Fibroblast of pulmonary artery (primary cell): ENCODE measurements at regions not wholly inside any gene's neighbourhood (a gene's known extent, or its start where the extent isn't known, plus 50 kb on each side); places are given as distances from the start of the nearest gene placed in this dataset.
"Not testable (repeated sequence)": the region's sequence is repeated elsewhere in the genome, so short reads cannot be mapped to it uniquely, and the experiment has no call there.

Experiments used
- DNase-seq: peaks from one replicate; pipeline ENCODE4 v3.0.0-alpha.2; 2010; ENCODE audit warnings: low read depth
- H3K4me3 ChIP-seq: replicated peaks from 2 replicates; pipeline ENCODE4 v1.5.1; 2011; ENCODE audit warnings: low read depth, mild to moderate bottlenecking, control low read depth, low read length, moderate library complexity
- TF ChIP-seq, protein P1 (sequence below): IDR thresholded peaks from 2 replicates; pipeline ENCODE4 v1.5.1; 2011; ENCODE audit warnings: mild to moderate bottlenecking, control low read depth, low read length, inconsistent platforms; ENCODE audit errors: missing control alignments

DNA sequence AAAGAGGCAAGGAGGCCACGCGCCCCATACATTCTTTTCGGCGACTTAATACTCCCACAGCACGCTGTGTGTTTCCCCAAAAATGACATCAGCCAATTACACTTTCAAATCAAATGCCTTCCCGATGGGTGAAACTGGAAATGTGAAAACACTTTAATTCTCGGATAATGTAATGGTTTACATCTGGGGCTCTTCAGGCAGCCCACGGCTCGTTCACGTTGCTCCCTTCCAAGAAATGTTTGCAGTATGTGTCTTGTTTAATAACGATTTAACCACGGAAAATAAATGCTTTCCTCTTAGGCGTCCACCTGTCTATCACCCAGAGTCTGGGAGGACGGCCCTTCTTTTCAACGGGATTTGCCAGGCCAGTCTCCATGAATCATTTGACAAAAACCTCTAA, 272.5 kb downstream of the SHOX start:
- DNase-seq: no peak
- TF ChIP-seq, protein P1, sequence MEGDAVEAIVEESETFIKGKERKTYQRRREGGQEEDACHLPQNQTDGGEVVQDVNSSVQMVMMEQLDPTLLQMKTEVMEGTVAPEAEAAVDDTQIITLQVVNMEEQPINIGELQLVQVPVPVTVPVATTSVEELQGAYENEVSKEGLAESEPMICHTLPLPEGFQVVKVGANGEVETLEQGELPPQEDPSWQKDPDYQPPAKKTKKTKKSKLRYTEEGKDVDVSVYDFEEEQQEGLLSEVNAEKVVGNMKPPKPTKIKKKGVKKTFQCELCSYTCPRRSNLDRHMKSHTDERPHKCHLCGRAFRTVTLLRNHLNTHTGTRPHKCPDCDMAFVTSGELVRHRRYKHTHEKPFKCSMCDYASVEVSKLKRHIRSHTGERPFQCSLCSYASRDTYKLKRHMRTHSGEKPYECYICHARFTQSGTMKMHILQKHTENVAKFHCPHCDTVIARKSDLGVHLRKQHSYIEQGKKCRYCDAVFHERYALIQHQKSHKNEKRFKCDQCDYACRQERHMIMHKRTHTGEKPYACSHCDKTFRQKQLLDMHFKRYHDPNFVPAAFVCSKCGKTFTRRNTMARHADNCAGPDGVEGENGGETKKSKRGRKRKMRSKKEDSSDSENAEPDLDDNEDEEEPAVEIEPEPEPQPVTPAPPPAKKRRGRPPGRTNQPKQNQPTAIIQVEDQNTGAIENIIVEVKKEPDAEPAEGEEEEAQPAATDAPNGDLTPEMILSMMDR: no peak
- H3K4me3 ChIP-seq: no peak overlapping the region

DNA sequence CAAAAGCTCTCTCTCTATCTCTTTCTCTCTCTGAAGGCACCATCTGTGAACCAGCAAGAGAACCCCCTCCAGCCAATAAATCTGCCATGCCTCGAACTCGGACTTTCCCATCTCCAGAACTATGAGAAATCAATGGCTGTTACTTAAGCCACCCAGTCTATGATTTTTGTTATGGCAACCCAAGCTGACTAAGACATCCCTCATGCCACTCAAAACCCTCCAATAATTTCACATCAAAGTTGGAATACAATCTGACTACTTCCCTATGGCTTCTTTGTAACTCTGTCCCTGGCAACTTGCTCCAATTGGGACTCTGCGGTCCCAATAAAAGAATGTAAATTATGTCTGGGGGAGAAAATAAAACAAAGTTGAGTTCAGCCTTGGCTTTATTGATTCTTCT, 265.7 kb downstream of the SHOX start:
- no peak overlapping the region for H3K4me3 ChIP-seq
- TF ChIP-seq, protein P1: no peak
- no peak for DNase-seq

DNA sequence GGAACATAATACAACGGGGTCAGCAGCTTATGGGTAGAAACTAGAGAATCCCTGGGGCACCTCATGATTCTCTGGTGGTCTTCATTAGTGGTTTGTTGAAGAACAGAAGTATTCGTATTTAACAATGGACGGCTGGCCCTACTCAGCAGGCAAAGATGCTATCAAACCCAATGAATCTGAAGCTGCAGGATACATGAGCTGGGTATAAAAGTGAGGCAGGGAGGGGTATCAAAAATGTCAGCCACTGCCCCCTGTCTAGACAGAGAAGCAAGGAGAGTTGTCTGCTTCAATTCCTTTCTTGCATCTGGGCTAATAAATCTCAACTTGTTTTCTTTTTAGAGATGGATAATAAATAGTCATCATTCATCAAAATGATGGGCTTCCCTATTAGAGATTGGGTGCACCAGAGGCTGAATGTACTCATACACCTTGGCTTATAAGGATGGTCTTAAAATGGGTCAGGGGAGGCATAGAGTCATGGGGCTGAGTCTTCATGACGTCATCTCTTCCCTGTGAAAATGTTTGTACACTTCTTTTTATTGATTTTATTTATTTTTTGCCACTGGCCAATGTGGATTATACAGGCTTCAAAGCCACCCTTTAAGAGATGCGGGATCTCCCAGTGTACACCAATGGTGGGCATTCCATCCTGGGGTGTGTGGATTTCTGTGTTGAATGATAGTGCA, 259.5 kb downstream of the SHOX start:
- TF ChIP-seq, protein P1: no peak
- no peak for DNase-seq
- H3K4me3 ChIP-seq: no peak overlapping the region

DNA sequence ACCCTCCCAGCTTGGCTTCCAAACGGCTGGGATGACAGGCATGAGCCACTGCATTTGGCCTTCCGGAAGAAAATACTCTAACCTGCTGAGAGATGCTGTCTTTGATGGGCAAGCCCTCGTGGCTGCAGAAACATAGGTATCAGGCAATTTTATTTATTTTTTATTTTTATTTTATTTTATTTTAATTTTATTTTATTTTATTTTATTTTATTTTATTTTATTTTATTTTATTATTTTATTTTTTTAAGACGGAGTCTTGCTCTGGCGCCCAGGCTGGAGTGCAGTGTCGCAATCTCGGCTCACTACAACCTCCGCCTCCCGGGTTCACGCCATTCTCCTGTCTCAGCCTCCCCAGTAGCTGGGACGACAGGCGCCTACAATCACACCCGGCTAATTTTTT, 257.1 kb downstream of the SHOX start:
- DNase-seq, H3K4me3 ChIP-seq: not testable (repeated sequence)

DNA sequence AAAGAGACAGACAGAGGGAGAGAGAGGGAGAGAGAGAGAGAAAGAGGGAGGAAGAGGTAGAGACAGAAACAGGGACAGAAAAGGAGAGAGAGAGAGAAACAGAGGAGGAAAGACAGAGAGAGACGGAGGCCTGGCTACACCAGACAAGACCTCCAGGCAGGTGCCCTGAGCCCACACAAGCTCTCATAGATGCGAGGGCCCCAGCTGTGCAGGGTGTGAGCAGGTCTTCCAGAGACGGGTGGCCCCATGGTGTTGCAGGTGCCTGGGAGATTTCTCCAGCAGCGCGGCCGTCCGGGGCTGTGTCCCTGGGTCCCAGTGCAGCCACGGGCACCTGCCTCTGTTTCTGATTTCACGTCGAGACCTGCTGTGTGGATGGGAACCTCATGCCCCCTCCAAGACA, 253.0 kb downstream of the SHOX start:
- no peak for DNase-seq
- no peak overlapping the region for H3K4me3 ChIP-seq
- TF ChIP-seq, protein P1: no peak

DNA sequence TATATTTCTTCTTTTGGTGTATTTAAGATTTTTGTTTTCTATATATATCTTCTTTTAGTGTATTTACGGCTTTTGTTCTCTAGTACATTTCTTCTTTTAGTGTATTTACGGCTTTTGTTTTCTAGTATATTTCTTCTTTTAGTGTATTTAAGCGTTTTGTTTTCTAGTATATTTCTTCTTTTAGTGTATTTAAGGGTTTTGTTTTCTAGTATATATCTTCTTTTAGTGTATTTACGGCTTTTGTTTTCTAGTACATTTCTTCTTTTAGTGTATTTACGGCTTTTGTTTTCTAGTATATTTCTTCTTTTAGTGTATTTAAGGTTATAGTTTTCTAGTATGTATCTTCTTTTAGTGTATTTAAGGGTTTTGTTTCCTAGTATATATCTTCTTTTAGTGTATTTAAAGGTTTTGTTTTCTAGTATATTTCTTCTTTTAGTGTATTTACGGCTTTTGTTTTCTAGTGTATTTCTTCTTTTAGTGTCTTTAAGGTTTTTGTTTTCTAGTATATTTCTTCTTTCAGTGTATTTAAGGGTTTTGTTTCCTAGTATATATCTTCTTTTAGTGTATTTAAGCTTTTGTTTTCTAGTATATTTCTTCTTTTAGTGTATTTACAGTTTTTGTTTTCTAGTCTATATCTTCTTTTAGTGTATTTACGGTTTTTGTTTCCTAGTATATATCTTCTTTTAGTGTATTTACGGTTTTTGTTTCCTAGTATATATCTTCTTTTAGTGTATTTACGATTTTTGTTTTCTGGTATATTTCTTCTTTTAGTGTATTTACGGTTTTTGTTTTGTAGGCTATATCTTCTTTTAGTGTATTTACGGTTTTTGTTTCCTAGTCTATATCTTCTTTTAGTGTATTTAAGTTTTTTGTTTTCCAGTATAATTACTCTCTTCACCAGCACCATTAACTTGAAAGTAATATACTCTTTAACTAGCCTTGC, 249.4 kb downstream of the SHOX start:
- not testable (repeated sequence) for H3K4me3 ChIP-seq, DNase-seq

DNA sequence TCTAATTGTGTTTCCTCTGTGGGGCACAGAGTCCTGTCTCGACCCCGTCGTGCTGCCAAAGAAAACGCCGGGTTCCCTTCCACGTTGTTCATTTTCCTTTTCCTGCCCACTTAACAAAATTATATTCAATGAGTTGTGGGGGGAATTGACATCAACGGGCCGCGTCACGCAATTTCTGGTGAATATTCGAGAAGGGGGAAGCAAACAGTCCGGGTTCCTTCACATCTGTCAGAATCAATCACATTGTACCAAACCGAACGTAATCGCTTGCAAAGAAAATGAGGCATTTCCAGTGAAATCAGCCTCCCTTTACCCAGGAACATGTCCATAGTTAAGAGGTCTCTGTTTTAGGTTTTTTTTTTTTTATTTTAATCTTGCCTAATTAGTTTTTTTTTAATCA, 243.5 kb downstream of the SHOX start:
- H3K4me3 ChIP-seq: no peak overlapping the region
- no peak for DNase-seq
- TF ChIP-seq, protein P1: no peak

DNA sequence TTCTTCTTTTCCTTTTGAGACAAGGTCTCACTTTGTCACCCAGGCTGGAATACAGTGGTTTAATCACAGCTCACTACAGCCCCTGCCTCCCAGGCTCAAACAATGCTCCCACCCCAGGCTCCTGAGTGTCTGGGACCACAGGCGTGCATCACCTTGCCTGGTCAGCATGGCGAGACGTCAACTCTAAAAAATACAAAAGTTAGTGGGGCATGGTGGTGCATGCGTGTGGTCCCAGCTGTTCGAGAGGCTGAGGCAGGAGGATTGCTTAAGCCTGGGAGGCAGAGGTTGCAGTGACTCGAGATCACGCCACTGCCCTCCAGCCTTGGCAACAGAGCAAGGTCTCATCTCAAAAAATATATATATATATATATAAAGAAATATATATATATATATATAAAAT, 242.4 kb downstream of the SHOX start:
- no peak for DNase-seq
- TF ChIP-seq, protein P1: no peak
- H3K4me3 ChIP-seq: no peak overlapping the region
